SU-DHL-6 (cell line): ENCODE measurements at regions not wholly inside any gene's neighbourhood (a gene's known extent, or its start where the extent isn't known, plus 50 kb on each side); places are given as distances from the start of the nearest gene placed in this dataset.

ENCODE experiments used
- H2AFZ ChIP-seq: fragments of 200-600 bp; sonication (generic); 2 replicates; pipeline ENCODE4 v1.6.1; 2014; ENCODE audit warnings: low read depth, mild to moderate bottlenecking, moderate library complexity, mixed read lengths, antibody characterized with exemption, low read length; ENCODE audit not compliant: severe bottlenecking
- H3F3A ChIP-seq: fragments of 200-600 bp; shearing (Covaris generic); 2 replicates; pipeline ENCODE4 v1.6.0; 2016; ENCODE audit warnings: antibody characterized with exemption, mild to moderate bottlenecking; ENCODE audit not compliant: insufficient read depth
- H3K27ac ChIP-seq: fragments of 200-600 bp; sonication (generic); 2 replicates; pipeline ENCODE4 v1.5.1; 2016; ENCODE audit warnings: low read depth, mild to moderate bottlenecking, low read length, moderate library complexity, mixed read lengths
- H3K27me3 ChIP-seq: fragments of 200-600 bp; sonication (generic), shearing (Covaris generic); 2 replicates; pipeline ENCODE4 v1.6.0; 2014; ENCODE audit warnings: mild to moderate bottlenecking, low read length
- H3K36me3 ChIP-seq: fragments of 200-600 bp; sonication (generic); 2 replicates; pipeline ENCODE4 v1.6.1; 2014; ENCODE audit warnings: mild to moderate bottlenecking, low read length, mixed read lengths
- H3K4me2 ChIP-seq: fragments of 300-600, 200-600 bp; shearing (Covaris generic), sonication (generic); 2 replicates; pipeline ENCODE4 v1.6.0; 2014; ENCODE audit warnings: low read length, low read depth, mild to moderate bottlenecking; ENCODE audit not compliant: poor library complexity, severe bottlenecking
- H3K4me3 ChIP-seq: fragments of 200-600 bp; sonication (generic); 2 replicates; pipeline ENCODE4 v1.5.1; 2014; ENCODE audit warnings: antibody characterized with exemption, low read length, mild to moderate bottlenecking, mixed read lengths; ENCODE audit not compliant: insufficient read depth, poor library complexity, severe bottlenecking
- H3K79me2 ChIP-seq: fragments of 200-600 bp; sonication (generic); 2 replicates; pipeline ENCODE4 v1.6.1; 2014; ENCODE audit warnings: mild to moderate bottlenecking, low read length, moderate library complexity; ENCODE audit not compliant: insufficient read depth
- H3K9ac ChIP-seq: fragments of 200-600 bp; sonication (generic); 2 replicates; pipeline ENCODE4 v1.7.0; 2014; ENCODE audit warnings: mild to moderate bottlenecking, low read length
- H3K9me2 ChIP-seq: fragments of 200-600 bp; sonication (generic); replicated peaks from 2 replicates; pipeline ENCODE4 v1.6.1; 2014; ENCODE audit warnings: low read length; ENCODE audit not compliant: insufficient read depth
- H3K9me3 ChIP-seq: fragments of 200-600 bp; sonication (generic); 2 replicates; pipeline ENCODE4 v1.6.1; 2014; ENCODE audit warnings: low read length, mixed read lengths; ENCODE audit not compliant: insufficient read depth
- H4K20me1 ChIP-seq: fragments of 200-600 bp; sonication (generic); 2 replicates; pipeline ENCODE4 v1.6.1; 2014; ENCODE audit warnings: low read depth, mild to moderate bottlenecking, antibody characterized with exemption, low read length, moderate library complexity, mixed read lengths
- EZH2phosphoT487 ChIP-seq: fragments of 200-600 bp; sonication (generic), shearing (Covaris generic); conservative IDR thresholded peaks from 2 replicates; pipeline ENCODE4 v1.6.1; 2018; ENCODE audit warnings: mild to moderate bottlenecking, antibody characterized with exemption, low read length, moderate library complexity, mixed read lengths
- TF ChIP-seq, protein P1 (sequence below): fragments of 200-600 bp; sonication (generic); IDR thresholded peaks from one replicate; pipeline ENCODE4 v1.5.1; 2017; ENCODE audit warnings: antibody characterized with exemption, mild to moderate bottlenecking, low read length, moderate library complexity; ENCODE audit not compliant: insufficient read depth, poor library complexity, severe bottlenecking

DNA sequence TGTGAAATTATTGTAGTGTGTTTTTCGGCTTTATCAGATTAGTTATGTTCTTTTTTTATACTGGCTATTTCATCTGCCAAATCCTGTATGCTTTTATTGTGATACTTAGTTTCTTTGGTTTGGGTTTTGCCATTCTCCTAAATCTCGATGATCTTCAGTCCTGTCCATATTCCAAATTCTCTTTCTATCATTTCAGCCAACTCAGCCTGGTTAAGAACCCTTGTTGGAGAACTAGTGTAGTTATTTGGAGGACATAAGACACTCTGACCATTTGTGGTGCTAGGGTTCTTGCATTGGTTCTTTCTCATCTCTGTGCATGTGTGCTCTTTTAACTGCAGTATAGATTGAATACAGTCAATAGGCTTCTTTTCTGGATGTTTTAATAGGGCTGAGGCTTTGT lies 187.0 kb upstream of the CCNH start:
- no peak overlapping the region for H3K4me3 ChIP-seq
- no peaks in the 10 kb centered on the region for H3K27me3 ChIP-seq
- H3K36me3 ChIP-seq: no peaks in the 10 kb centered on the region
- H3K79me2 ChIP-seq: no peaks in the 10 kb centered on the region
- H3K9me3 ChIP-seq: no peaks in the 10 kb centered on the region
- H3K9ac ChIP-seq: no peak overlapping the region
- H3K9me2 ChIP-seq: no peaks in the 10 kb centered on the region
- H2AFZ ChIP-seq: no peak overlapping the region
- TF ChIP-seq, protein P1, sequence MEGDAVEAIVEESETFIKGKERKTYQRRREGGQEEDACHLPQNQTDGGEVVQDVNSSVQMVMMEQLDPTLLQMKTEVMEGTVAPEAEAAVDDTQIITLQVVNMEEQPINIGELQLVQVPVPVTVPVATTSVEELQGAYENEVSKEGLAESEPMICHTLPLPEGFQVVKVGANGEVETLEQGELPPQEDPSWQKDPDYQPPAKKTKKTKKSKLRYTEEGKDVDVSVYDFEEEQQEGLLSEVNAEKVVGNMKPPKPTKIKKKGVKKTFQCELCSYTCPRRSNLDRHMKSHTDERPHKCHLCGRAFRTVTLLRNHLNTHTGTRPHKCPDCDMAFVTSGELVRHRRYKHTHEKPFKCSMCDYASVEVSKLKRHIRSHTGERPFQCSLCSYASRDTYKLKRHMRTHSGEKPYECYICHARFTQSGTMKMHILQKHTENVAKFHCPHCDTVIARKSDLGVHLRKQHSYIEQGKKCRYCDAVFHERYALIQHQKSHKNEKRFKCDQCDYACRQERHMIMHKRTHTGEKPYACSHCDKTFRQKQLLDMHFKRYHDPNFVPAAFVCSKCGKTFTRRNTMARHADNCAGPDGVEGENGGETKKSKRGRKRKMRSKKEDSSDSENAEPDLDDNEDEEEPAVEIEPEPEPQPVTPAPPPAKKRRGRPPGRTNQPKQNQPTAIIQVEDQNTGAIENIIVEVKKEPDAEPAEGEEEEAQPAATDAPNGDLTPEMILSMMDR: no peak
- no peak for TF ChIP-seq EZH2phosphoT487
- no peaks in the 10 kb centered on the region for H4K20me1 ChIP-seq
- H3K4me2 ChIP-seq: no peak overlapping the region
- H3K27ac ChIP-seq: no peak overlapping the region
- no peaks in the 10 kb centered on the region for H3F3A ChIP-seq

DNA sequence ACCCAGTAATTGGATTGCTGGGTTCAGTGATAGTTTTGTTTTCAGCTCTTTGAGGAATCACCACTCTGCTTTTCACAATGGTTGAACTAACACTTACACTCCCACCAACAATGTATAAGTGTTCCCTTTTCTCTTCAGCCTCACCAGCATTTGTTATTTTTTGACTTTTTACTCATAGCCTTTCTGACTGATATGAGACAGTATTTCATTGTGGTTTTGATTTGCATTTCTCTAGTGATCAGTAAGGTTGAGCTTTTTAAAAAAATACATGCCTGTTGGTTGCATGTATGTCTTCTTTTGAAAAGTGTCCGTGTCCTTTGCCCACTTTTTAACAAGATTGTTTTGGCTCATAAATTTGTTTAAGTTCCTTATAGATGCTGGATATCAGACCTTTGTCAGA lies 185.7 kb upstream of the CCNH start:
- H3K79me2 ChIP-seq: no peaks in the 10 kb centered on the region
- H3K27ac ChIP-seq: no peak overlapping the region
- no peaks in the 10 kb centered on the region for H4K20me1 ChIP-seq
- H3K4me2 ChIP-seq: no peak overlapping the region
- TF ChIP-seq, protein P1: no peak
- TF ChIP-seq EZH2phosphoT487: no peak
- no peaks in the 10 kb centered on the region for H3K27me3 ChIP-seq
- no peaks in the 10 kb centered on the region for H3K9me2 ChIP-seq
- no peaks in the 10 kb centered on the region for H3K36me3 ChIP-seq
- H3K9ac ChIP-seq: no peak overlapping the region
- H3K4me3 ChIP-seq: no peak overlapping the region
- H3K9me3 ChIP-seq: no peaks in the 10 kb centered on the region
- no peak overlapping the region for H2AFZ ChIP-seq
- no peaks in the 10 kb centered on the region for H3F3A ChIP-seq

DNA sequence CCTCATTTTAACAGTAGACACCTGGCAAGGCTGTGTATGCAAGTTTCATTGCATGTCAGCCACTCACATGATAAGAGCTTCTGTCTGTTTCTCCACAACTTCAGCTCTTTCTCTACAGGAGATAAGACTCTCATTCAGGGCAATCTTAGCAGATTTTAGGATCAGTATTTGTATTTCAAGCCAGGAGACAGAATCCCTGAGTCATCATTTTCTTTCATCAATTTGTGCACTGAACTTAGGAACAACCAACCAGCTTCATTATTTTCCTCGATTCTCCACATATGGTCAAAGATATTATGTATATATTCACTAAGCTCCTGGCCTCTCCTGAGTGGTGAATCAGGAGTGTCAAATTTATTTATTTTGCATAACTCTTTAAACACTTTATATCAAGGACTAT lies 181.8 kb upstream of the CCNH start:
- TF ChIP-seq, protein P1: no peak
- TF ChIP-seq EZH2phosphoT487: no peak
- Histone ChIP-seq H3F3A (no peaks in the 10 kb centered on the region), H3K4me3 (no peak overlapping the region), H3K36me3 (no peaks in the 10 kb centered on the region), H3K27me3 (no peaks in the 10 kb centered on the region), H3K79me2 (no peaks in the 10 kb centered on the region), H2AFZ (no peak overlapping the region), H4K20me1 (no peaks in the 10 kb centered on the region), H3K9ac (no peak overlapping the region), H3K9me3 (no peaks in the 10 kb centered on the region), H3K4me2 (no peak overlapping the region), H3K9me2 (no peaks in the 10 kb centered on the region), H3K27ac (no peak overlapping the region)

DNA sequence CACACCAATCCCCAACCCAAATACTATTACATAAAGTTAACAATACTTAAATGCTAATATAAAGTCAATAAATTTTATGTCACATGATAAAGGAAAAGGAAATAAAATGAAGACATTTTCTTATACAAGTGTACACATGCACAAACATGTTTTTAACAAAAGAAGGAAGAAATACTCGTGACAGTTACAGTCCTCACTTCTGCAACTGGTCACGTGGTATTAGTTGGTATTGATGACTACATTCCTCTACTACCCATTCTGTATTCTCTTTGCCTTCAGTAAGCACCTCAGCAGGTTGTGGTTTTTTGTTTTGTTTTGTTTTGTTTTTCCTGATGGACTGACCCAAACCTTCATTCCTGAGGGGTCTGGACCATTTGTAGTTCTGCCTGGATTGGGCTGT lies 176.9 kb upstream of the CCNH start:
- Histone ChIP-seq H3K27me3 (no peaks in the 10 kb centered on the region), H3K36me3 (no peaks in the 10 kb centered on the region), H3K9me2 (no peaks in the 10 kb centered on the region), H4K20me1 (no peaks in the 10 kb centered on the region), H3K9me3 (no peaks in the 10 kb centered on the region), H3K9ac (no peak overlapping the region), H3F3A (no peaks in the 10 kb centered on the region), H3K4me3 (no peak overlapping the region), H3K4me2 (no peak overlapping the region), H3K79me2 (no peaks in the 10 kb centered on the region), H2AFZ (no peak overlapping the region), H3K27ac (no peak overlapping the region)
- no peak for TF ChIP-seq EZH2phosphoT487
- TF ChIP-seq, protein P1: no peak
